Astrocyte of the hippocampus (primary cell): ENCODE measurements at regions not wholly inside any gene's neighbourhood (a gene's known extent, or its start where the extent isn't known, plus 50 kb on each side); places are given as distances from the start of the nearest gene placed in this dataset.

Experiments
- DNase-seq: peaks from one replicate; pipeline ENCODE4 v3.0.0; 2011; ENCODE audit warnings: low read depth, low spot score

DNA sequence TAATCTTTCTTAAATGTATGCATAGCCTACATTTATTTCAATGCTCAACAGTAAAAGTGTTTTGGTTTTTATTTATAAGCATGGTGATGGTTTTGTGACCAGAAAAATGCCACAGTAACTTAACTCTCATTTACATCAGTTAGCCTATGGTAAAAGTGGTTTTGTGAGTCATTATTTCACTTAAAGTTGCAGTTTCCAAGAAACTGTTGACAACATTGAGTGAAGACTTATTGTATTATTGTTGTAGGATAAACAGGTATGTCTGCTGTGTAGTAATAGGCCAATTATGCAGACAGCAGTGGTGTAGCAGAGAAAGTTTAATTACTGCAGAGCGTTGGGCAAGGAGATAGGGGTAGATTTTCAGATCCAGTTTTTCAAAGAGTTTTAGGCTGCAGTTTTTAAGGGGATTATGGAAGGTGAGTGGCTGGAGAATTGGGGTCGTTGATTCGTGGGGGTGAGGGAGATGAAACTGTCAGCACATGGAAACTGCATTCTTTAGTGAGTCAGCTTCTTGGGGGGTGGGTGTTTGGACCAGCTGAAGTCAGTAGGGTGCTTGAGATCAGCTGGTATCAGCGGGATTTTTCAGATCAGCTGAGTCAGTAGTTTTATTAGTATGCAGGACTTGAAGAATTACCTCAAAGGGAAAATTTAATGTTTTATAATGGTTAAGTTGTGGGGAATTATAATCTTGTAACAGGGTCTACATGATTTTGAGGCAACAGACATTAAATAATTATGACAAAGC, 168.7 kb upstream of the FMN2 start:
- DNase-seq: peak; percentile 28

DNA sequence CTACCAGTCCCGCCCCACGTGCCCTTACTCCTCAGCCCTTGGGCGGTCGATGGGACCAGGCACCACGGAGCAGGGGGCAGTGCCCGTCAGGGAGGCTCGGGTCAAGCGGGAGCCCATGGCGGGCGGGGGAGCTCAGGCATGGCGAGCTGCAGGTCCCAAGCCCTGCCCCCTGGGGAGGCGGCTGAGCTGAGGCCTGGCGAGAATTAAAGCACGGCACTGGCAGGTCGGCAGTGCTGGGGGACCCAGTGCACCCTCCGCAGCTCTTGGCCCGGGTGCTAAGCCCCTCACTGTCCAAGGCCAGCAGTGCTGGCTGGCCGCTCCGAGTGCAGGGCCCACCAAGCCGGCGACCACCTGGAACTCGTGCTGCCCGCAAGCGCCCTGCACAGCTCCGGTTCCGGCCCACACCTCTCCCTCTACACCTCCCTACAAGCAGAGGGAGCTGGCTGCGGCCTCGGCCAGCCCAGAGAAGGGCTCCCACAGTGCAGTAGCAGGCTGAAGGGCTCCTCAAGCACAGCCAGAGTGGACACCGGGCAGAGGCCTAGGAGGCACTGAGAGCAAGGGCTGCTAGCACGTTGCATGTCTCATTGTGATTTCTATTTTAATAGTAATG, 166.8 kb upstream of the FMN2 start:
- no peak for DNase-seq

DNA sequence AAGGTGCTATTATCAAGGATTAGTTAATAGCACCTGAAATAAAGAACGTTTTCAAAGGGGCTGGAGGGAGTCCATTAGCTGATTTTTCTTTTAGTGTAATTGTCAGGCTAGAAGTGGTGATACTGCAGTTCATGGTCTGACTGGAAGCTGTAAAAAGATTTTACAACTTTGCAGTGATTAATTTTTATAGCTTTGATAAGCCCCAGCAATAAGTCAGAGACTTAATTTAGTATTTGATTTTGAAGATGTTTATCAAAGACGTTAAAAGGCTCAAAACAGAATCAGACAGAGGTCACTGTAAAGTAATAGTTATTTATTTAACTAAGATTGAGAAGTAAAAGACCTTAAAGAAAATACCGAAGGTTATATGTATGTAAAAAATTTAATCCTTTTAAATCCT, 165.5 kb upstream of the FMN2 start:
- no peak for DNase-seq

DNA sequence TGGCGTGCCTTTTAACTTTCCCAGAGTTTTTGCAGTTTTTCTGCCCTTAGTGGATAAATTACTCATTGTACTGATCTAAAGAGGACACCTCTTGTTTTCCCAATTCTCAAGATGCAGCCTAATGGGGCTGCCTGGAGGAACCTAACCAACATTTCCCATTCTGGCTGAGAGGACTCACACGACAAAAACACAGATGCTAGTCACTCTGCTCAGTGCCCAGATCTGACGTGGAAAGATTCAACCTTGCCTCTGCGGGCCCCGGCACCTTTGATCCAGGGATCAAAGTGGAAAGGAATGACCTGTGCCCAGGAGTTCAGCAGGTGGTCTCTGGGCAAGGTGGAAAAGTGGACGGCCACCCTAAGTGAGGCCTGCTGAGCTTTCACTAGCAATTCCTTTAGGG, 162.4 kb upstream of the FMN2 start:
- no peak for DNase-seq

DNA sequence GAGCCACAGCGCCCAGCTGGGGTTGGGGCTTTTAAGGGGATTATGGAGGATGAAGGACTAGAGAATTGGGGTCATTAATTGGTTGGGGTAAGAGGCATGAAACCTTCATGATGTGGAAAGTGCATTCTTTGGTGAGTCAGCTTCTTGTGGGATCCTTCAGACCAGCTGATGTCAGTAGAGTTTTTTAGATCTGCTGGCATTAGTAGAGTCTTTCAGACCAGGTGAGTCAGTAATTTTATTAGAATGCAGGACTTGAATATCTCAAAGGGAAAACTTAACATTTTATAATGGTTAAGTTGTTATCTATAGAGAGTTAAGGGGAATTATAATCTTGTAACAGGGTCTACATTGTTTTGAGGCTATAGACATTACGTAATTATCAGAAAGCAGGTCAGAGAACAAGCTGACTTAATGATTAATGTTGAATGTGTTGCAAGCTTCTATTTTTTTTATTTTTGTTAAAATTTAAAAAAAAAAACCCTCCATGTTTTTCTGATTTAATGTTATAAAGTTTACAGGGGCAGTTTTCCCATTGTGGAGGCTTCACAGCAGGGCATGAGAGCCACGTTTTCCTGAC, 160.9 kb upstream of the FMN2 start:
- DNase-seq: no peak

DNA sequence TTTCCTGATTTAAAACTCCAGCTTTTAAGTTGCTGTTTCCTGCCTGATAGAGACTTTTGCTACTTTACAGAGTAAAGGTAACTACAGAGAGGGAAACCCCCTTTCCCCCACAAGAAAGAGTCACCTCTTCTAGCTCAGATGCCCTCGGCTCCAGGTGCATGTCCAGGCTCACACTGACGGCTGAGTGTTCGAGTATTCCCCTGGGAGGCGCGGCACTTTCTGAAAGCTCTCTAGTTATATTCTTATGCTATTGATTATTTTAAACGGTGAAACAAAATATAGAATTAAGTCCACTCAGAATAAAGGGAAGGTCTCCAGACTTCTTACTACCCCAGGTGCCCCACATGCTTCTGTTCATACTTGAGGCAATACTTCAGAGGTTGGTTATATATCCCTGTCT, 160.3 kb upstream of the FMN2 start:
- no peak for DNase-seq

DNA sequence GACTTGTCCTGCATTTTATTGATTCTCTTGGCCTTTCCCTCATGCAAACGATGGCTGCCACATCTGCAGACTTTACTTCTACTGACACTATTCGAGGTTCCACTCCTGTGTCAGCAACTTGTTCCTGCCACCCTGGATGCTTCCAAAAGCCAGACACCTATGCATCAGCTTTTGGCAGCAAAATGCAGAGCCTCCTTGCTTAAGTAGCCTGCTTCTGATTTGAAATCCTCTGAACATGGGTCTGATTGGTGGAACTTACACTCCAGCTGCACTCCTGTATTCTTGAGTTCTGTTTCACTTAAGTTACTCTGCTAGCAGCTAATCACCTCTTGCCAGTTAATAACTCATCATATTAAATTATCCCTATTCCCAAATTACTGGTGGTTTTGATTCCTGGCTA, 152.1 kb upstream of the FMN2 start:
- DNase-seq: no peak

DNA sequence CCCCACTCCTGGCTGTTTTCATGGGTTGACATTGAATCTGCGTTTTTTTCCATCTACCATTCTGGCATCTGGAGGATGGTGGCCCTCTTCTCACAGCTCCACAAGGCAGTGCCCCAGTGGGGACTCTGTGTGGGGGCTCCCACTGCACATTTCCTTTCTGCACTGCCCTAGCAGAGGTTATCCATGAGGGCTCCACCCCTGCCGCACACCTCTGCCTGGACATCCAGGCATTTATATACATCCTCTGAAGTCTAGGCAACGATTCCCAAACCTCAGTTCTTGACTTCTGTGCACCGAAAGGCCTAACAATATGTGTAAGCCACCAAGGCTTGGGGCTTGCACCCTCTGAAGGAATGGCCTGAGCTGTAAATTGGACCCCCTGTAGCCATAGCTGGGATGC, 147.9 kb upstream of the FMN2 start:
- no peak for DNase-seq

DNA sequence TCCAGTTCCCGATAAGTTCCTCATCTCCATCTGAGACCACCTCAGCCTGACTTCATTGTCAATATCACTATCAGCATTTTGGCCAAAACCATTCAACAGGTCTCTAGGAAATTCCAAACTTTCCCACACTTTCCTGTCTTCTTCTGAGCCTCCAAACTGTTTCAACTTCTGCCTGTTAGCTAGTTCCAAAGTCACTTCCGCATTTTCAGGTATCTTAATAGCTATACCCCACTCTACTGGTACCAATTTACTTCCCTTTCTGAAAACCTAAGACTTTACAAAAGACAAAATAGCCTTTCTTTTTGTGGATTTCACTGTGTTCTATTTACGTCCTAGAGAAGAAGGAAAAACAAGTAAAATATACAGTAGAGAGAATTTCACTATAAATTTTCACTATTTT, 147.0 kb upstream of the FMN2 start:
- no peak for DNase-seq

DNA sequence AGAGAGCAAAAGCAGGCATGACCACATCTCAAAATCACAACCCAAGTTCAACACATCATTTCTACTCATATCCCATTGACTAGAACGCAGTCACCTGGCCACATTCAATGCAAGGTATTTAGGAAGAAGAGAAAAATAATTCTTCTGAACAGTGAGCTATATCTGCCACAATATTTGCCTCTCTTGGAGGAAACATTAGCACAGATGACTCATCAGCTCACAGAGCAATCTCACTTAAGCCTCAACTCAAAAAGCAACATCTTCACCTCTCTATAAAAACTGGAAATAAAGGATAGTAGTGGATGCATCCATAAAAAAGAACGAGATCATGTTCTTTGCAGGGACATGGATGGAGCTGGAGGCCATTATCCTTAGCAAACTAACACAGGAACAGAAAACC, 143.9 kb upstream of the FMN2 start:
- no peak for DNase-seq

DNA sequence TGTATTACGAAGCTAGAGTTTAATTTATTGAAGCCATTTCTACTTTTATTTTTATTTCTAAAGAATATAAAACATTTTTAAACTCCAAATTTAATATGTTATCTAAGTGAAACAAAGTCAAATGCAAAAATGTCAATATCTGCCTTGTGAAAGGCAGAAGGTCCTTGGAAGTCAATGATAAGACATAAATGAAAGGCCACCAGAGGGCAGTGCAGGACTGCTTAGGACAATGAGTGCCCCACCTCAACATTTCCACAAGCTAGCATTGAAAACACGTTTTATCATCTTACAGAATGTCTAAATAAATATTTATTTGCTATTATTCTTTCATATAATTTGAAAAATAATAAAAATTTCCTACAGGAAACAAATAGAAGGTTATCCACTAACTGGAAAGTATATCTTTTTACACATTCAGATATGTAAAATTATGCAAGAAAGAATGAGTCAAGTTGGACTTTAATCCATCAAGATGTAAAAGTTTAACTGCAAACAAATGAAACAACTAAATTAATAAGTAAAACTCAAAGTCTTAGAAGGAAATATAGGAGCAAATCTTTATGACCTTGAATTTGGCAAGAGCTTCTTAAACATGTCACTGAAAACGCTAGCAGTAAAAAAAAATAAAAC, 140.1 kb upstream of the FMN2 start:
- peak; percentile 78 for DNase-seq

DNA sequence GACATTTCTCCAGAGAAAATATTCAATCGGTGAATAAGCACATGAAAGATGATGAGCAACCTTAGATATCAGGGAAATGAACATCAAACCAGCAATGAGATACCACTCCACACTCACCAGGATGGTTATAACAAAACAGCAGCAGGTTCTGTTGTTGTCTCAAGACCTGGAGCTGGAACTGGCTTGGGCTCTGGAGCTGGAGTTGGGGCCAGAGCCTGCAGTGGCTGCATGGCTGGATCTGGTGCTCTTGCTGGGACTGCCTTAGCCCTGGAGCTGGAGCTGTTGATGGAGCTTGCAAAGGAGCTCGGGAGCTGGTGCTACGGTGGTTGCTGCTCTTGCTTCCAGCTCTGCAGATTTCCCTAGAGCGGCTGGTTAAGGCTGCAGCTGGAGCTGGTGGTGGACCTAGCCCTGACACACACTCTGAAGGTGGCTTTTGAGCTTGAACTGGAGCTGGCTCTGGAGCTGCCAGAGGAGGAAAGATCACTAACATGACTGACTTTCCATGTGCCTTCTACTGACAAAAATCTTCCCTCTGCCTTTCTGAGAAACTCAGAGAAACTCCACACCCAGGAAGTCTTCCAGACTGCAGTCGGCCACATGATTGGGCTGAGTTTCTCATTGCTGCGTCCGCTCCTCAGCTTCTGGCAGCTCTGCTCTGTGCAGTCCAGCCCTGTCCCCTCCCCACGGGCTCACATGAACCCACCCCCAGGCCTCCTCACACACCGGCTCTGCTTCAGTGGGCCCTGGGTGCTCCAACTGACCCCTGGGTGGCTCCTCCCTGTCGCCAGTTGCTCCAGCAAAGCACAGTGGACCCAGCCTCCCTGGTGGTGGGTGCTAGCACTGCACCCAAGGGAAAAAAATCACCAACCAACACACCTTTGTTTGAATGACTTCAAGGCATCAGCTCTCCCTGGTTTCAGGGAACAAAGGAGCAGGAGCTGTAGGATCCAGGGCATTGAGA, 139.1 kb upstream of the FMN2 start:
- peak; percentile 8 for DNase-seq

DNA sequence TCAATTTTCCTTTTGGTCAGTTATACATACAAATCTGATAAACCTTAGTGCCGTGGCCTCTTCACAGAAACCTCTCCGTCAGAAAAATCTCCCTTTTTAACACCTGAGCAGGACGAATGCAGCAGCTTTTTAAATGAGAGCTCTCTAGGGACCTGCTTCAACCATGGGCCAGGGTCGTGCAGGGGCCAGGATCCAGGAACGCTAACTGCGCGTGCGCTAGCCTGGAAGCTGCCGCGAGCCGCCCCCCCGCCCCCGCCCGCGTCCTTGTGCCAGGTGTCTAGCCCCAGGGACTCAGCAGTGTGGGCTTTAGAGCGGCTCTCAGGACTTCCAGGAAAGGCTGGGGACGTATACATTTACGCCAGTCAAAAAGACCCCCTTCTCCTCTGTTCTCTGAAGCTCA, 136.8 kb upstream of the FMN2 start:
- no peak for DNase-seq

DNA sequence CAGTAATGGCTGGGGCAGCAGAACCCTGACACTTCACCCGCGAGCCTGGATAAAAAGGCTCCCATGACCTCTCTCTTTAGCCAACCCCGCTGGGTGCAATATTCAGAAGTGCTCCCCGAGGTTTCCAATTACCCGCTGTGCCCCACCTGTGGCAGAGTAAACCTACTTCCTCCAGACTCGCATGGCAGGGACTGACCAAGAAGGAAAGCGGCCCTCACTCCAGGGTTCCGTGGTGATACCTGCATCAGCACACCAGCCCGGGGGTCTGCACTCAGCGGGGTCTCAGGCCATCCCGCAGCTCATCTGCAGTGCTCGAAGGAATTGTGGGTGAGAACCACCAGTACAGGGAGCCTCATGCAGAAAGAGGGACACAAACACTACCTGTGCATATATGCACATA, 136.3 kb upstream of the FMN2 start:
- DNase-seq: no peak

DNA sequence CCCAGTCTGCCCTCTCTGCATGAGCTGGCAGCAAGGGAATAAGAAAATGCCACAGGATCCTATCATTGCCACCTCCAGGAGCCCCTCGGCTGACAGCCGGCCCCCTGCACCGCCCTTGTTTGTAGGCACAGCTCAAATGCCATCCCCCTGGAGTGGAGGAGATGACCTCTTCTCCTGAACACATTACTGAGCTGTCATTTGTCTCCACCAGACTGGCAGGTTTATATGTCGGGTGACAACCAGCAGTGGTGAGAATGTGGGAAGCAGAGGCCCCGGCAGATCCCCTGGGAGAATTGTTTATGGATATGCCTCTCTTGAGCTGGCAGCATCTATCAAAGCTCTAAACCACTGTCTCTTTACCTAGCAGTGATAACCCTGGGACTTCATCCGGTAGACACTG, 135.4 kb upstream of the FMN2 start:
- no peak for DNase-seq

DNA sequence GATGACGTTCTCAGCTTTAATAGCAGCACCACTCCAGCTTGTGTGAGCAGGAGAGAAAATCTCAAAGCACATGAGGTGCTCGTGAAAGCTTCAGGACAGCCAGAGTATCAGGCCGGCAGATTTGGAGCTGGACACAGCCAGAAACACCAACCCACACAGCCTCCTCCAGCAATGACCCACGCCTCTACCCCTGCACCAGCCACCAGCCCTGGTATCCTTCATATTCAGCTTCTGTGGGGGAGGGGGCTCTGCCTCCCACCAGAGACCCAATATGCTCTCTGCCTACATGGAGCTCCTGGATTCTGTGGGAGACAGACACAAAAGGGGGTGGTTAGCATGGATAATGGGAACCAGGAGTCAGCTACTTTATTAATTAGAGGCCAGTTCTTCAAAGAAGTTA, 133.6 kb upstream of the FMN2 start:
- no peak for DNase-seq

DNA sequence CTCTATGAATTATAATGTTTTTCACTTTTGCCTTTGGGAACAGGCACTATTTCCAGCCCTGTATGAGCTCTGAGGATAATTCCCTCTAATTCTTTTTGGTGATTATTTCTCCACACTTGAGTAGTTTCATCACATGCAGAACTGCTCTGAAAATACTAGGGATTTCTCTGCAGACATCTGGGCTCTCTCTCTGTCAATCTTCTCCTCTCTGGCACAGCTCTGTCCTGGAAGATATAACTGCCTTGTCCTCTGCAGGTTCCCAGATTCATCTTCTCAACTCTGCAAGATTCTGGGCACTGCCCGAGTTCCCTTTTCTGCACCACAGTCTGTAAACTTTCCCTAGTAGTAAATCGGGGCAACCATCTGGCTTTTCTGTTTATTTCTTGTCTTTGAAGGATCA, 131.3 kb upstream of the FMN2 start:
- DNase-seq: no peak

DNA sequence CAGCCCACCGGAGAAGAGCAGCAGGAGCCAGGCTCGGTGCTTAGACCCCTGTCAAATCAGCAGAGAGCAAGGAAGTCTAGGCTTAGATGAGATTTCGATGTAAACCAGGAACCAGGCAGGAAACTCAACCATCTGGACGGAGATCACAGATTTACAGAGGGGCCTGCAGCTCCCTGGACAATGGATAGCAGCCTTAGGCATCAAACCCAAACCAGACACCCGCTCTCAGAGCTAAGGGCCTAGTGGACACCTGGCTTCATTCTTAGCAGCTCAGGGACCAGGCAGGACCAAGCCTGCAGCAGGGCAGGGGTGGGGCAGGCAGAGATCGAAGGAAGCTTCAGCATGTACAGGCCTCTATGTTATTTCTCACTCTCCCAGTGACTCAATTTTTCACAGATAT, 127.8 kb upstream of the FMN2 start:
- no peak for DNase-seq

DNA sequence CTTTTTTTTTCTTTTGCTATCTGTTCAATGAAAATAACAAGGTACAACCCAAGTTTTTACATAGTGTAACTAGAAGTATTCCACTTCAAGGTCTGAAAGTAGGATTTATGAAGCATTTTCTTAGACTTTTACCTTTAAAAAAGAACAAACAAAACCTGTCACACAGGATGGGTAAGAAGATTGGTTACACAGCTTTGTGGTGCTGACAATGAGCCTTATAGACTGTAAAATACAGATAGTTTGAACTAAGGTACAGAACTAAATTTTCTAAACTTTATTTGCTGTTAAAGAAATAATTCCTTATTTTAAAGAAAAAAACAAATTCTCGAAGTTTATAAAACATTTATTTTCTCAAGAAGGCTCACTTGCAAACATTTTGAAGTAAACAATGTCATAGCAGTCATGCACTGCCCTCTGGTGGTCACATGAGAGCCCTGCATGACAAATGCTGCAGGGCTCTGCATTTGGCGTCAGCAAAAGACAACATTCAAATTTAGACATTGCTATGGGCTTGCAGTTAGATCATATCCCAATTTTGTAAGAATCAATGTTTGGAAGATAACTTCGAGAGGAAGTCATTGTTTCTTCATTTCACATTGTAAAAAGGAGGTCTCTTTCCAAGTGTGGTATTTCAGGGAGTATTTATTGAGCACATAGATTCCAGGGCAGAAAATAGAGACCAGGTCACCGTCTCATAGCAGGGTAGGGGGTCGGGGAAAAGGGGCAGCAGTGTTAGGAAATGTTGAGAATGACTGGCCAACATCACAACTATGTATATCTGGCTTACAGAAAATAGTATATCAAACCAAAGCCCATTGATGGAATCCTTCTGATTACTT, 115.3 kb upstream of the FMN2 start:
- peak; percentile 79 for DNase-seq

DNA sequence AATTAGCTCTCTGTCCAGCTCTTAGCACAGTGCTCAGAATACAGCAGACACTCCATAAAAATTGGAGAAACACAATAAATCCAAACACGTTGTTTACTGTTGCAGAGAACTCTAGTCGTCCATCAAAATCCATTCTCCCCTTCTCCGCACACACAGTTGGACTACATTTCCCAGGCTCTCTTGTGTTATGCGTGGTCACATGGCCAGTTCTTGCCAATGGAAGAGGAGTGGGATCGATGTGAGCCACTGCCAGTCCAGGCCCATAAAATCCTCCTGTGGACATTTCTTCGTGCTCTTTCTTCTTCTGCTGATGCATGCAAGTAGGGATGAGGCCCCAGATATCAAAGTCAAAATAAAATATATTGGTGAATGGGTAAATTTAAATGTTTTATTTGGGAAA, 114.3 kb upstream of the FMN2 start:
- no peak for DNase-seq

DNA sequence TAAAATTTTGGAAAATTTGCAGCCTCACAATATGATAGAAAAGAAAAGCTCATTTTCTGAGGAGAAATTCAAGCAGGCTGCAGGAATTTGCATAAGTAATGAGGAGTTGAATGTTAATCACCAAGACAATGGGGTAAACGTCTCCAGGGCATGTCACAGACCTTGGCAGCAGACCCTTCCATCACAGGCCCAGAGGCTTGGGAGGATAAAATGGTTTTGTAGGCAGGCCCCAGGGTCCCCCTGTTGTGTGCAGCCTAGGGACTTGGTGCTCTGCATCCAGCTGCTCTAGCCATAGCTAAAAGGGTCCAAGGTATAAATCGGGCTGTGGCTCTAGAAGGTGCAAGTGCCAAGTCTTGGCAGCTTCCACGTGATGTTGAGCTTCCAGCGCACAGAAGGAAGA, 112.2 kb upstream of the FMN2 start:
- DNase-seq: no peak
